ENCODE measurements at regions not wholly inside any gene's neighbourhood (a gene's known extent, or its start where the extent isn't known, plus 50 kb on each side); places are given as distances from the start of the nearest gene placed in this dataset.

DNA sequence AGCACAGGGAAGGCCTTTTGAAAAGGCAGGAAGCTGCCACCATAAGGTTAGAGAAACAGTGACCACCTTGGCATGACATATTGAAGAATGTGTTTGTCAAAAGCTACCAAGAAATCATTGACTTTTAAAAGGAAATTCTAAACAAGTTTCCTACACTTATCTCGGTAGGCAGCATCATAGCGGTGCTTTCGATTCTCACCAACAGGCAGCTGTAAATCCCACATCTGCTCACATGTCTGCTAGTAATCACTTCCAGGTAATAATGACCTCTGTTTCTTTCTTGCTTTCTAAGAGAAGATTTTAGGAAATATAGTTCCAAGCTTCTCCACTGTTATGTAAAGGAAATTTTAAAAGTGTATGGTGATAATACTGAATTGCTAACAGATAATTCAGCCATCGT lies 821.1 kb upstream of the FOXG1 start:
- TF ChIP-seq POLR2A (IDR thresholded peaks at IDR 0.05; ENCODE audit: low read length) (no peak), GATA1 (IDR thresholded peaks at IDR 0.05; ENCODE audit: low read depth, low read length) (no peak)
